ENCODE measurements at regions not wholly inside any gene's neighbourhood (a gene's known extent, or its start where the extent isn't known, plus 50 kb on each side); places are given as distances from the start of the nearest gene placed in this dataset.

- Histone ChIP-seq H3K56ac (replicated peaks; ENCODE audit: insufficient read length, low read depth, low read length) (no peak overlapping the region), H2BK15ac (ENCODE audit: low read length) (no peak overlapping the region), H4K91ac (replicated peaks; ENCODE audit: insufficient read length, low read length) (no peak overlapping the region), H2AK5ac (ENCODE audit: low read depth, low read length) (no peak overlapping the region), H3K4me1 (replicated peaks in 1 of 4; ENCODE audit: control insufficient read depth in 3 of 4, insufficient read depth in 4 of 4, low read length in 3 of 4) (no peaks in the 10 kb centered on the region), H3K18ac (ENCODE audit: extremely low read depth, low read length) (no peak overlapping the region), H3K9ac (replicated peaks in 1 of 4; ENCODE audit: extremely low read depth in 1 of 4, low read depth in 3 of 4, low read length in 3 of 4) (no peak overlapping the region), H3K36me3 (ENCODE audit: control insufficient read depth in 2 of 4, insufficient read depth in 4 of 4, low read length in 3 of 4) (no peaks in the 10 kb centered on the region), H3K9me3 (ENCODE audit: insufficient read depth in 2 of 2, low read depth in 1 of 2, low read length in 1 of 2) (no peaks in the 10 kb centered on the region), H4K5ac (ENCODE audit: insufficient read length, low read depth, low read length) (no peak overlapping the region), H4K8ac (ENCODE audit: extremely low read depth, insufficient read depth, low read length) (no peak overlapping the region), H3K23ac (ENCODE audit: insufficient read length) (no peak overlapping the region), H3K27me3 (replicated peaks in 1 of 4; ENCODE audit: control insufficient read depth in 3 of 4, extremely low read depth in 1 of 4, insufficient read depth in 3 of 4, low read length in 3 of 4) (no peaks in the 10 kb centered on the region), H2BK5ac (ENCODE audit: low read depth, low read length) (no peak overlapping the region), H2BK120ac (replicated peaks; ENCODE audit: low read depth, low read length) (no peak overlapping the region), H3K23me2 (ENCODE audit: low read depth, low read length) (no peaks in the 10 kb centered on the region), H3K79me2 (ENCODE audit: control insufficient read depth in 1 of 2, insufficient read depth in 2 of 2, low read length in 2 of 2) (no peaks in the 10 kb centered on the region), H3K27ac (ENCODE audit: low read depth, low read length) (no peak overlapping the region), H2BK20ac (ENCODE audit: low read length) (no peak overlapping the region), H3K4me2 (ENCODE audit: insufficient read depth in 1 of 2, low read depth in 2 of 2, low read length in 2 of 2) (no peak overlapping the region), H2AFZ (ENCODE audit: low read length) (no peak overlapping the region), H4K20me1 (replicated peaks in 1 of 2; ENCODE audit: control insufficient read depth in 1 of 2, insufficient read depth in 2 of 2, low read length in 2 of 2) (no peaks in the 10 kb centered on the region), H3K79me1 (ENCODE audit: low read depth, low read length) (no peaks in the 10 kb centered on the region), H3K4me3 (ENCODE audit: extremely low read depth in 1 of 4, insufficient read depth in 2 of 4, low read depth in 3 of 4, low read length in 4 of 4) (no peak overlapping the region), H3K14ac (ENCODE audit: insufficient read length) (no peak overlapping the region), H2BK12ac (ENCODE audit: low read depth, low read length) (no peak overlapping the region), H3K4ac (replicated peaks; ENCODE audit: insufficient read length, low read depth, low read length) (no peak overlapping the region)
- ChIA-PET CTCF (ENCODE audit: partially characterized antibody) (no interaction called here), POLR2A (ENCODE audit: partially characterized antibody) (no interaction called here)
- DNase-seq (ENCODE audit: low read depth in 1 of 2, low spot score in 2 of 2), result no peak
- 89% methylated on average over 2 of the region's 2 CpGs; no CpG with 5 or more reads in 1 of the 2 experiments for WGBS, 2 experiments (ENCODE audit: extremely low coverage in 1 of 2, insufficient coverage in 1 of 2, insufficient read length in 1 of 2, insufficient replicate concordance in 2 of 2, low coverage in 1 of 2, low lambda C conversion rate in 2 of 2, missing lambda C conversion rate in 1 of 2)
- FAIRE-seq, result no peak
- TF ChIP-seq SAP30 (IDR thresholded peaks at IDR 0.05; ENCODE audit: insufficient read depth, insufficient replicate concordance, low read length) (no peak), BRCA1 (IDR thresholded peaks at IDR 0.05; ENCODE audit: low read depth, low read length) (no peak), CBX8 (IDR thresholded peaks at IDR 0.05; ENCODE audit: borderline replicate concordance, low read depth, low read length) (no peak), JUND (IDR thresholded peaks at IDR 0.05; ENCODE audit: low read length) (no peak), CTBP2 (IDR thresholded peaks at IDR 0.05; ENCODE audit: borderline replicate concordance, insufficient read depth, insufficient read length, low read length) (no peak), E2F6 (IDR thresholded peaks at IDR 0.05) (no peak)
These were observed 1388.8 kb downstream of the DSC3 start for GRCh38 chr18:29653671-29654215.
